HG03139 (cell line): ENCODE measurements at regions not wholly inside any gene's neighbourhood (a gene's known extent, or its start where the extent isn't known, plus 50 kb on each side); places are given as distances from the start of the nearest gene placed in this dataset.

Source experiments
- ATAC-seq: cut with Tn5 transposase; IDR thresholded peaks from one replicate; pipeline ENCODE4 v1.9.1; 2021; ENCODE audit not compliant: unreplicated experiment

DNA sequence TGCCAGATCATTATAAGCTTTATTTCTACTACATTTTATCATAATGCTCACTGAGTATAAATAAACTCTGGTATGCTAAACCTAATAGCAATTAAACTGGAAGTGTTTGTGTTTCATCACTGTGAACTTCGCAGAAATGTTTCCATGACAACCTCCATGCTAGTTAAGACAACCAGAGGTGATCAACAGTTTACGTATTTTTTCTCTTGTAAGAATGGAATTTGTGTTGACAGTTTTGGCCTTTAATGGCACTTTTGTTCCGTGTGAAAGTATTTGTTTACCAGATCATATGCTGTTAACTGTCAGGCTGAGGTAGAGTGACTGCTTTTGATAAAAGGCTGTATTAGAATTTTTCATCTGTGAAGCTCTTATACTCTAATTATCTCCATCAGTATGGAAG, 212.1 kb upstream of the PPP1R3A start:
- ATAC-seq, result no peak

- no peak for ATAC-seq
Measured at GRCh38 chr7:114128880-114129279, 210.1 kb upstream of the PPP1R3A start.

DNA sequence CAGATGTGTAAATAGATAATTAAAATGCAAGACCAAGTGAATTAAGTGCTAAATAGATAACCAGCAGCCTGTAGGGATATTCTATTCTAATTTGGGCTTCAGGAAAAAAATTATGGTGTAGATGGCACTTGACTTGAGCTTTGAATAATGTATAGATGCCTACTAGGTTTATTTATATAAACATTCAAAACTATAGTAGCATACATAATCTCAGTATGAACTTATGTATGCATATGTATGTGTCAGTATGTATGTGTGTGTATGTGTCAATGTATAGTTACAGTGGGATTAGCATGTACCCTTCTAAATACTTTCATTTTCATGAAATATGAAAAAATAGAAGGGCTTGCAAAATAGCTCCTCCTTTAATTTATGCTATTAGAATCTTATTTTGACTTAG, 207.3 kb upstream of the PPP1R3A start:
- no peak for ATAC-seq

- no peak for ATAC-seq
Measured at GRCh38 chr7:114112806-114113205, 194.0 kb upstream of the PPP1R3A start.

GRCh38 chr7:114110666-114111065, 191.9 kb upstream of the PPP1R3A start:
- no peak for ATAC-seq

DNA sequence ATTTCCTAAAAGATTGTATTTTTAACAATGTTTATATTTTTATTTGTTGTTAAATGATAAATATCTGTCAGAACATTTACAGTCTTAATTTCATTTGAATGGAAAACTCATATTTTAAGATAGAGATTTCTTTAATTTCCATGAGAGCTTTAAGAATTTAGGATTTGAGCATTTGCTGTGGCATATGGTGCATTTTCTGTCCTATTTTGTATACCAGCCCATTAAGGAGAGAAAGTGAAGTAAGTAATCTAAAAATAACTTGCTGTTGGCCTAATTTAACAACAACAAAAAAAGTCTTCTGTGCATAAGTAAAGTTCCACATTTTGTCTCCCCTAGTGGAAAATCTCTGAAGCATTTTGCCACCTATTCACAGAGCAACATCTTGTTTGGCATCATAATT, 190.9 kb upstream of the PPP1R3A start:
- no peak for ATAC-seq

DNA sequence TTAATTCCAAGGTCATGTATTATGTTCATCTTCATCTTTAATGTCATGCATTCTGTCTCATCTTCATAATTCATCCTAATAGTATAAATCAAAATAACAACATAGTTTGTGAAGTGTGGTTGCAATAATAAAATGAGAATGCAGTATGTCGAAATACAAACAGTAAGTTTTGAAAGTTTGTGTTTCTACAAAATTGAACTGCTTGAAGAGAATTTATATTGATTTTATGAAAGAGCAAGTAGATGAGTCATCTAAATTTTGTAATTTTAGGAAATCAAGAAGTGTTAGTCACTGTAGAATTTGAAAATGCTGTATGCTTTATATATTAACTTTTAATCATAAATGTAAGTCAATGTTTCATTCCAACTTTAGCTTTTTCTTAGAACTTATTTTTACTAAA, 190.5 kb upstream of the PPP1R3A start:
- no peak for ATAC-seq

GRCh38 chr7:114108510-114108909, 189.7 kb upstream of the PPP1R3A start:
- ATAC-seq, result no peak

GRCh38 chr7:114107522-114107921, 188.7 kb upstream of the PPP1R3A start:
- no peak for ATAC-seq

- no peak for ATAC-seq
Measured at GRCh38 chr7:114104035-114104434, 185.2 kb upstream of the PPP1R3A start.

- ATAC-seq, result no peak
Measured at GRCh38 chr7:114102996-114103395, 184.2 kb upstream of the PPP1R3A start.

DNA sequence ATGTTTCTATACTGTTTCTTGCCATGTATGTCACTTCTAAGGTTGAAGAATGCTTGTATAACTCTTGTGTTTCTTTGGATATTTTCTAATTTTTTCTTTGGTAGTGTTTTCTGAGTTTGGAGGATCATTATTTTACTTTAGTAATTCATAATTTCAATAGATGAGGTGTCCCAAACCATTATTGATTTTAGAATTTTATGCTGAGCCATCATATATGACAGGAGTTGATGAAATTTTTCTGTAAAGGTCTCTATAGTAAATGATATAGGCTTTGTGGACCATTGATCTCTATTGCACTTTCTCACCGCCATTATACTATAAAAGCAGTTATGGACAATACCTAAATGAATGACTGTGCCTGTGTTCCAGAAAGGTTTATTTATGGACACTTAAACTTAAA, 183.3 kb upstream of the PPP1R3A start:
- ATAC-seq, result no peak

DNA sequence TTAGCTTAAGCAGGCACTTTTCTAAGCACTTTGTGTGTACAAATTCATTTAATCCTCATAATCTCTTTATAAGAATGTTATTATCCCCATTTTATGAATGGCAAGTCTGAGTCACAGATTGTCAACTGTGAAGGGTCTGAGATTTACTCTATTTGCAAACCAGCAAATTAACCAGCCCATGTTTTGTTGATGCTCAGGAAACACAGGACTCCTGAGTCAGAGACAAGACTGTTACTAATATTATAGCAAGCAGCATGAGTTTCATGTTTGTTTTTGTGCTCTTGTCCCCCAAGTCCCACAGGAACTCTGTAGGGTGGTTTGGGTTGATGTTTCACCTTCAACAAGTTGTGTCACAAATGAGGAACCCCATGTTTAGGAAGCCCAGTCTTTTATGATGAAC, 182.0 kb upstream of the PPP1R3A start:
- ATAC-seq, result no peak

DNA sequence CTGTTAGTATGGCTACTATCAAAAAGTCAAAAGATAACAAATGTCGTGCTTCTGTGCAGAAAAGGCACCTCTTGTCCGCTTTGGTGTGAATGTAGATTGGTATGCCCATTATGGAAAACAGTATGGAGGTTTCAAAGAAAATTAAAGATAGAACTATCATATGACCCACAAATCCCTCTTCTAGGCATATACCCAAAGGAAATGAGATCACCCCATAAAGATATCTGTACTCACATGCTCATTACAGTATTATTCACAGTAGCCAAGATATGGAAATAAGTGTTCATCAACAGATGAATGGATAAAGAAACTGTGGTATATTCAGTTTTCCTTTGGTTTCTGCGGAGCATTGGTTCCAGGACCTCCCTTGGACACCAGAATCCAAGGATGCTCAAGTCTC, 180.5 kb upstream of the PPP1R3A start:
- no peak for ATAC-seq

DNA sequence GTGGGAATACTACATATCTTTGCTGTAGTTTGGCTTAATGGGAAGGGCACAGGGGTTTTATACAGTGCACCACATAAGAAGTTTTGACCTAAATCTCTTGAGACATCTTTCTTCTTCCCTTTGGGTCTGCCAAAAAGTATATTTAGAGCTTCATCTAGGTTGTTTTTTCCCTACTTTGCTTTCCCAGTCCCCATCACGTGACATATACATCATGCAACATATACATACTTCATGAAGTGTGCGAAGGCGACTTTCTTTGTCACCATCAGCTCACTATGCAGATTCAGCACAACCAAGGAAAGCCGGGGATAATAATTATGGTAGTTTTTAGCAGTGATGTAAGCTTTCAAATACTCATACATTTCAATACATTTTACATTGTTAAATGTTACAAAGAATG, 177.1 kb upstream of the PPP1R3A start:
- ATAC-seq, result no peak

DNA sequence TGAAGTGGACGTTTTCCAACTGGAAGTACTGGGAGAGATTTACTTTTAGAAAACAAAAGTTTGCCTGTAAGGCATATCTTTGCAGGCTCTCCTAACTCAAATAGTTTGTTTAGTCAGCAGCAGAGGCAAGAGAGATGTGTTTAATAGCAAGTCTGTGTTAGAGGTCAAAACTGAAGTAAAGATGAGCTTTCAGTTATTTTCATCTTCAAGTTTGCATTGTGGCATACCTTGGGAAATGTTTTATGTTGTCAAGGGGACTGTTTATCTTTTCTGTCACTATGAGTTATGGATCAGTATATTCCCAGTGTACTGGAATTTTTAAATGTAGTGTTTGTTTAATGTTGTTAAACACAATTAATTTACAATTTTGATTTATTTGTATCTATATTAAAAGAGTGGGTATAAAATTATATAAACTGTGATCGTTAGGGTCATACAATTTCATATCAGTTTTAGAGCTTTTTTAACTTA, 169.7 kb upstream of the PPP1R3A start:
- ATAC-seq, result no peak

DNA sequence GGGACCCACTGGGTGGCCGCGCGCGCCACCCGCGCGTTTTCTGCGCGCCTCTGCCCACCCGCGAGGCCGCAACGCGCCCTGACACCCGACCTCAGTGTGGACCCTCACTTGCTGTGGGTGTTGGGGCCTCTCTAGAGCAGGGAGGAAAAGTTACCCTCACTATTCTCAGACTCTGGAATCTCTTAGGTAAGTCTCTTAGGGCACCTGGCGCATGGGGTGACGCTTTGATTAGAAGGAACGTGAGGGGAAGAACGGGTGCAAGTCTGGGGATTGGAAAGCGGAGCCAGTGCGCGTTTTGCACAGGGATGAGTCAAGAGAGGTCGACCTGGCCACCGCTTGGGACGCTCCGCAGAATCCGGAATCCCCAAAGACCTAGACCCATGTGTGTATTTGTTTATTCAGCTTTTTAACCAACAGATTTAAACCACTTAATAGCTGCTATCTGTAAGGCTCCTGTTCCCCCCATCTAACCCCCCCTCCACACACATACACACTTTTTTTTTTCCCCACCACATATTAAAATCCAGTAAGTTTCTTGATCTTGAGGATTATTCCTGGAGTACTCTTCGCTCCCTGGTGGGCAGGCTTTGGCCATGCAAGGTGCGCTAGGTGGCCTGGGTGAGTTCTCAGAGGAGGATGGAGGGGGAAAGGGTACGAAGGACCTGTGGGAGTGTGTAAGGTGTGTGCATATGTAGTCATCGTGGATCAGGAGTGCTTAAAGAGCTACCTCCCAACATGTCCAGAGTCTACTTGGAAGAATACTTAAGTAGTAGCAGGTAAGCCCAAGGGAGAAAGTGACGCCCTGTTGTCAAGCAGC, 169.1 kb upstream of the PPP1R3A start:
- no peak for ATAC-seq

DNA sequence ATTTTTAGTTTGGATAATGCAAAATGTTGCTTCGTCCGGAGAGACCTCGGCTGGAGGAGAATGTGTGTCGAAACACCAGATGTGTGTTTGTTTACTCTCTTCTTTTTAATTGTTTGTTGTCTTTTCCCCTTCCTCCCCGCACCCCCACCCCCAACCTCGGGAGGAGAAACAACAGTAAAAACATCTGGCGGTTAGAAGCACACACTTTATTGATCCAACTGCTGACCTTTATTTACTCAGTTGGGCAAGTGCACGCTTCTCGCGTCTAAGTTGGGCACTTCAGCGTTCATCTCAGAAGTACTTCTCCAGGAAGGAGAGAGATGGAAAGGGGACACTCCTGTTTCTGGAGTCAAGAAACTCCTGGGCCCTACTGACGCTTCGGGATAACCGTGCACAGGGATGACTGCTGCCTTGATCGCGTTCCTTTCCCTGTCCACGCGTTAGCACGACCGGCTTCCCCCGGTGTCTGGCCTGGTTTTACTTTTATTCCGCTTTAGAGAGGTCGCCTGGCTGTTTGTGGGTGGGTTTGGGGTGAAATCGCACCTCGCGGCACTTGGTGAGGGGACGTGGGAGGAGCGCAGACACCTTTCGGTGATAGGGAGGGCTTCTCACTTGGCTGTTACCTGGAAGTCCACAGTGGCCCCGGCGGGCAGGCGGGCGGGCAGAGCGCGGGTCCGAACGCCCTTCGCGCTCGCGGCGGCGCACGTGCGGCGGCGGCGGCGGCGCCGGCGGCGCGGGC, 168.3 kb upstream of the PPP1R3A start:
- no peak for ATAC-seq

DNA sequence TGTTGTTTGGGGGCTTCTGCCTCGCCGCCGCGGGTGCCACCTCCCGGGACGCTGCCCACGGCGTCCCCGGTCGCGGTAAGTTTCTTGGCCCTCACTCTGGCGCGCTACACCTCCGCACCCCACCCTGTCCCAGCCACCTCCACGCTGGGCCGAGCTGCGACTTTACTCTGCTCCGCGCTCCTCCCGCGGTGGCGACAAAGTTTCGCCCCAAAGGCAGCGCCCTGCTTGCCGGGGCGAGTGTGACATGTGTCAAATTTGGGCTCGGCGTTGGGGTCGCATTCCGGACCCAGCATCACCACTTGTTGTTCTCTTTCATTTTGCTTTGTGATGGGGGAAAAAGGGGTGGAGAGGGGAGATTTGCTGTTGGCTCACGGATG, 167.7 kb upstream of the PPP1R3A start:
- no peak for ATAC-seq

GRCh38 chr7:114085592-114086501, 167.0 kb upstream of the PPP1R3A start:
- no peak for ATAC-seq

- ATAC-seq, result no peak
Measured at GRCh38 chr7:114085313-114085591, 166.4 kb upstream of the PPP1R3A start.
